ENCODE measurements at regions not wholly inside any gene's neighbourhood (a gene's known extent, or its start where the extent isn't known, plus 50 kb on each side); places are given as distances from the start of the nearest gene placed in this dataset.

- no peak for TF ChIP-seq POLR2A (IDR thresholded peaks at IDR 0.05; ENCODE audit: low read depth)
- TF ChIP-seq CTCF (IDR thresholded peaks at IDR 0.05): no peak
- TF ChIP-seq POLR2AphosphoS5 (IDR thresholded peaks at IDR 0.05): no peak
- no peak for TF ChIP-seq EP300 (IDR thresholded peaks at IDR 0.05)
These were observed 69.6 kb upstream of the UGP2 start for GRCh38 chr2:63772061-63772460.
